ENCODE measurements at regions not wholly inside any gene's neighbourhood (a gene's known extent, or its start where the extent isn't known, plus 50 kb on each side); places are given as distances from the start of the nearest gene placed in this dataset.

- no peak for TF ChIP-seq CTCF (IDR thresholded peaks at IDR 0.05)
- TF ChIP-seq POLR2A (IDR thresholded peaks at IDR 0.05): no peak
Observed at GRCh38 chr6:71226151-71226550, 62.5 kb upstream of the OGFRL1 start.

Measured in adrenal gland (tissue), 5 donors.